ENCODE measurements at regions not wholly inside any gene's neighbourhood (a gene's known extent, or its start where the extent isn't known, plus 50 kb on each side); places are given as distances from the start of the nearest gene placed in this dataset.

- no peak for DNase-seq
Measured at GRCh38 chr15:96687388-96688107, 357.0 kb downstream of the NR2F2 start.

GRCh38 chr15:96690733-96691132 is 360.2 kb downstream of the NR2F2 start:
- no peak for DNase-seq

- no peak for DNase-seq
Measured at GRCh38 chr15:96692826-96693225, 362.3 kb downstream of the NR2F2 start.

- no peak for DNase-seq
Measured at GRCh38 chr15:96693515-96693914, 363.0 kb downstream of the NR2F2 start.

- DNase-seq: no peak
Measured at GRCh38 chr15:96693990-96694517, 363.6 kb downstream of the NR2F2 start.

GRCh38 chr15:96695426-96695825 is 364.9 kb downstream of the NR2F2 start:
- DNase-seq: no peak

GRCh38 chr15:96699871-96700401 is 369.4 kb downstream of the NR2F2 start:
- no peak for DNase-seq

GRCh38 chr15:96700555-96700954 is 370.1 kb downstream of the NR2F2 start:
- no peak for DNase-seq

- DNase-seq: no peak
Measured at GRCh38 chr15:96701443-96701842, 370.9 kb downstream of the NR2F2 start.

GRCh38 chr15:96701877-96702276 is 371.4 kb downstream of the NR2F2 start:
- DNase-seq: no peak

GRCh38 chr15:96702589-96702988 is 372.1 kb downstream of the NR2F2 start:
- DNase-seq: no peak

- no peak for DNase-seq
Measured at GRCh38 chr15:96703091-96703490, 372.6 kb downstream of the NR2F2 start.

- DNase-seq: no peak
Measured at GRCh38 chr15:96703794-96704550, 373.5 kb downstream of the NR2F2 start.

- DNase-seq: no peak
Measured at GRCh38 chr15:96716075-96716474, 385.6 kb downstream of the NR2F2 start.

GRCh38 chr15:96716478-96716877 is 386.0 kb downstream of the NR2F2 start:
- no peak for DNase-seq

- no peak for DNase-seq
Measured at GRCh38 chr15:96720251-96720650, 389.8 kb downstream of the NR2F2 start.

- DNase-seq: no peak
Measured at GRCh38 chr15:96720656-96721055, 390.2 kb downstream of the NR2F2 start.

GRCh38 chr15:96728591-96728990 is 398.1 kb downstream of the NR2F2 start:
- DNase-seq: no peak

GRCh38 chr15:96732704-96733103 is 402.2 kb downstream of the NR2F2 start:
- DNase-seq: no peak

- DNase-seq: no peak
Measured at GRCh38 chr15:96733721-96734120, 403.2 kb downstream of the NR2F2 start.

- no peak for DNase-seq
Measured at GRCh38 chr15:96735632-96736240, 405.2 kb downstream of the NR2F2 start.

- DNase-seq: no peak
Measured at GRCh38 chr15:96736384-96736783, 405.9 kb downstream of the NR2F2 start.

- DNase-seq: no peak
Measured at GRCh38 chr15:96737408-96737807, 406.9 kb downstream of the NR2F2 start.

- no peak for DNase-seq
Measured at GRCh38 chr15:96746665-96747064, 416.2 kb downstream of the NR2F2 start.
